ENCODE measurements at regions not wholly inside any gene's neighbourhood (a gene's known extent, or its start where the extent isn't known, plus 50 kb on each side); places are given as distances from the start of the nearest gene placed in this dataset.
"Not testable (repeated sequence)": the region's sequence is repeated elsewhere in the genome, so short reads cannot be mapped to it uniquely, and the experiment has no call there.

DNA sequence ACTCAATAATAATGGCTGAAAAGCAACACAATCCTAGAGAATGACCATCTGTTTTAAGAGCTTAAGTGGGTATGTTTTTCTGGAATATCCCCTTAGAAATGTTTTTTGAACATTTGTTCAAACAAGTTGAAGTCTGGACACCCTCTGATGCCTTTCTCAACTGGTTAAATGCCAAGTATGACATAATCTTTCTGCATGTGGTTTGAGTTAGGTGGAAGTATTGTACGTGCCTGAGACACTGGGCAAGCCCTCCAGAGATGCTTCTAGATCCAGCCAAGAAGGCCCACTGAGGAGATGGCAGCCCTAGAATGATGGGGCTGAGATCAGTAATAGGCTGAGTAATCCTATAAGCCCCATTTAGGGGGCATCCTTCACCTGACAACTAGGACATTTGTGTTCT, 493.1 kb downstream of the MAGEE1 start:
- H3K9me3 Mint-ChIP-seq, result no peaks in the 10 kb centered on the region
- H3K4me3 Mint-ChIP-seq, result no peak overlapping the region
- H3K36me3 Mint-ChIP-seq, result no peaks in the 10 kb centered on the region
- H3K27ac Mint-ChIP-seq, result no peak overlapping the region
- DNase-seq, result no peak
- no peaks in the 10 kb centered on the region for H3K4me1 Mint-ChIP-seq
- POLR2A ChIA-PET, result no interaction called here
- no peaks in the 10 kb centered on the region for H3K27me3 Mint-ChIP-seq
- ATAC-seq, result no peak

DNA sequence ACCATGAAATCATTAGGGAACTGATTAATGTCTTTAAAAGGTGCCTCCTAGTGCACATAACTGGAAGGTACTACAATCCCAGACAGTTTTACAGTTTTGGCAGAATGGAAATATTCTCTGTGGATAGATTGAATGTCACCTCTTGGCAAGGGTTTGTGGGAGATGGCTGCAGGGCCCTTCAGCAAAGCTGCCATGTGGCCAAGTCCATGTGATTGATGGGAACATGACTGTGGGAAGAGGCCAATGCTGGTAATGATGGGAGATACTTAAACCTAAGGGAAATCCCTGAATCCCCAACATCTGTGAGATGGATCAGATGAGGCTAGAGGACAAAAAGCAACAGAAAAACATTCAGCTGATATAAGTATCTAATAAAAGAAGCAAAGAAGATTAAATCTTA, 493.7 kb downstream of the MAGEE1 start:
- ATAC-seq (no peak), DNase-seq (no peak)
- H3K4me3 Mint-ChIP-seq, result no peak overlapping the region
- H3K27ac Mint-ChIP-seq, result no peak overlapping the region
- POLR2A ChIA-PET, result no interaction called here
- H3K4me1 Mint-ChIP-seq, result no peaks in the 10 kb centered on the region
- no peaks in the 10 kb centered on the region for H3K9me3 Mint-ChIP-seq
- H3K36me3 Mint-ChIP-seq, result no peaks in the 10 kb centered on the region
- no peaks in the 10 kb centered on the region for H3K27me3 Mint-ChIP-seq

DNA sequence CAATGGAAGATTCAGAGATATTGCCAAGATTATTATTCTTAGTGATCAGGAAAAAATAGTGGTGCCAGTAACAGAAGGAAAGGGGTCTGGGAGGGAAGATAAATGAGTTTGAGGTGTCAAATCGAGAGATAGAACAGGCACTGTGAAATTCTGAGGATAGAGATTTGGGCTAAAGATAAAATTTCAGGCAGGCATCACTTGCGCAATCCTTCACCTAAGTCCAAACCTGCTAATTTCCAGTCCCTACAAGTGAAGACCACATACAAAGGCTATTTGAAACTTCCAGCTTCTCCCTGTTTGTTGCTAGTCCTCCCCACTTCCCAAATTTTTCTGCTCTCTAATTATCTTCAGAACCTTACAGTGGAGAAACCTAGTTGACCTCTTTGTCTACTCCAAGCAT, 494.6 kb downstream of the MAGEE1 start:
- no peaks in the 10 kb centered on the region for H3K4me1 Mint-ChIP-seq
- H3K36me3 Mint-ChIP-seq, result no peaks in the 10 kb centered on the region
- peaks cover 0 to under 1% (median 0%) of the 10 kb centered on the region in 5 donors for H3K27me3 Mint-ChIP-seq
- POLR2A ChIA-PET, result no interaction called here
- no peak overlapping the region for H3K27ac Mint-ChIP-seq
- H3K4me3 Mint-ChIP-seq, result no peak overlapping the region
- peaks cover 0 to 4% (median 0%) of the 10 kb centered on the region in 9 donors for H3K9me3 Mint-ChIP-seq
- no peak for ATAC-seq
- DNase-seq, result no peak

DNA sequence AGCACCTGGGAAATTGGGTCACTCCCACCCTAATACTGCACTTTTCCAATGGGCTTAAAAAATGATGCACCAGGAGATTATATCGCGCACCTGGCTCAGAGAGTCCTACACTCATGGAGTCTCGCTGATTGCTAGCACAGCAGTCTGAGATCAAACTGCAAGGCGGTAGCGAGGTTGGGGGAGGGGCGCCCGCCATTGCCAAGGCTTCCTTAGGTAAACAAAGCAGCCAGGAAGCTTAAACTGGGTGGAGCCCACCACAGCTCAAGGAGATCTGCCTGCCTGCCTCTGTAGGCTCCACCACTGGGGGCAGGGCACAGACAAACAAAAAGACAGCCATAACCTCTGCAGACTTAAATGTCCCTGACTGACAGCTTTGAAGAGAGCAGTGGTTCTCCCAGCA, 497.1 kb downstream of the MAGEE1 start:
- H3K4me3 Mint-ChIP-seq, H3K27me3 Mint-ChIP-seq, DNase-seq, H3K27ac Mint-ChIP-seq, POLR2A ChIA-PET, H3K36me3 Mint-ChIP-seq, H3K9me3 Mint-ChIP-seq, H3K4me1 Mint-ChIP-seq, ATAC-seq: not testable (repeated sequence)

DNA sequence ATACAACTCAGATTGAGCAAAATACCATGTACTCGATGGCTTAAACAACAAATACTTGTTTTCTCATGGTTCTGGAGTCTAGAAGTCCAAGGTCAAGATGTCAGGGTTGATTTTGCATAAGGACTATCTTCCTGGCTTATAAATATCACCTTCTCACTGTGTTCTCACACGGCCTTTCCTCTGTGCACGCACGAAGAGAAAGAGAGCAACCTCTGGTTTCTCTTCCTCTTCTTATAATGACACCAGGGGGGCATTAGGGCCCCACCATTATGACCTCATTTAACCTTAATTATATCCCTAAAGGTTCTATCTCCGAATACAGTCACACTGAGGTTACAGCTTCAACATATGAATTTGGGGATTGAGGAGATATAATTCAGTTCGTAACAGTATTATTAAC, 504.0 kb downstream of the MAGEE1 start:
- Mint-ChIP-seq H3K4me1 (no peaks in the 10 kb centered on the region), H3K9me3 (peaks cover 0 to 11% (median 3%) of the 10 kb centered on the region in 9 donors)
- no peak for ATAC-seq

DNA sequence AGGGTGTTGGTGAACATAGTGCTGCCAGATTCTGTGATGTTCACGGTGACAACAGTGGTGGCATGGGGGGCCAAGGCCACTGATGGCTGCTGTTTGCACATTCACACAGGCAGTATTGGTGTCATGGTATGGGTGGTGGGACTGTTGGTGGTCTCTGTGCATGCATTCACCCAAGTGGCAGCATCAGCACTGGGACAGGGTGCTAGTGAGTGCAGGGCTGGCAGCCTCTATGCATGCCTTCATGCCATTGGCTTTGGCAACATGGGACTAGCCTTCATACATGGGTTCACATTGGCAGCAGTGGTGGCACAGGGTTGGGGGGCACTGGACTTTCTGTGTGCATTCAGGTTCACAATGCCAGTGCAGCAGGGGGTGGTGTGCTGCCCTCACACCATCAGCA, 489.7 kb upstream of the FGF16 start:
- H3K4me1 Mint-ChIP-seq, result no peaks in the 10 kb centered on the region
- no peaks in the 10 kb centered on the region for H3K27me3 Mint-ChIP-seq
- H3K4me3 Mint-ChIP-seq, result no peak overlapping the region
- H3K27ac Mint-ChIP-seq, result no peak overlapping the region
- POLR2A ChIA-PET, result no interaction called here
- H3K36me3 Mint-ChIP-seq, result no peaks in the 10 kb centered on the region
- ATAC-seq (no peak), DNase-seq (no peak)
- H3K9me3 Mint-ChIP-seq, result peaks cover 0 to 33% (median 8%) of the 10 kb centered on the region in 9 donors

More for the DNA sequence above, 504.0 kb downstream of the MAGEE1 start:
- POLR2A ChIA-PET, result no interaction called here
- Mint-ChIP-seq H3K4me3 (no peak overlapping the region), H3K27ac (no peak overlapping the region), H3K36me3 (no peaks in the 10 kb centered on the region), H3K27me3 (peaks cover 0 to 4% (median 0%) of the 10 kb centered on the region in 5 donors)
- no peak for DNase-seq

DNA sequence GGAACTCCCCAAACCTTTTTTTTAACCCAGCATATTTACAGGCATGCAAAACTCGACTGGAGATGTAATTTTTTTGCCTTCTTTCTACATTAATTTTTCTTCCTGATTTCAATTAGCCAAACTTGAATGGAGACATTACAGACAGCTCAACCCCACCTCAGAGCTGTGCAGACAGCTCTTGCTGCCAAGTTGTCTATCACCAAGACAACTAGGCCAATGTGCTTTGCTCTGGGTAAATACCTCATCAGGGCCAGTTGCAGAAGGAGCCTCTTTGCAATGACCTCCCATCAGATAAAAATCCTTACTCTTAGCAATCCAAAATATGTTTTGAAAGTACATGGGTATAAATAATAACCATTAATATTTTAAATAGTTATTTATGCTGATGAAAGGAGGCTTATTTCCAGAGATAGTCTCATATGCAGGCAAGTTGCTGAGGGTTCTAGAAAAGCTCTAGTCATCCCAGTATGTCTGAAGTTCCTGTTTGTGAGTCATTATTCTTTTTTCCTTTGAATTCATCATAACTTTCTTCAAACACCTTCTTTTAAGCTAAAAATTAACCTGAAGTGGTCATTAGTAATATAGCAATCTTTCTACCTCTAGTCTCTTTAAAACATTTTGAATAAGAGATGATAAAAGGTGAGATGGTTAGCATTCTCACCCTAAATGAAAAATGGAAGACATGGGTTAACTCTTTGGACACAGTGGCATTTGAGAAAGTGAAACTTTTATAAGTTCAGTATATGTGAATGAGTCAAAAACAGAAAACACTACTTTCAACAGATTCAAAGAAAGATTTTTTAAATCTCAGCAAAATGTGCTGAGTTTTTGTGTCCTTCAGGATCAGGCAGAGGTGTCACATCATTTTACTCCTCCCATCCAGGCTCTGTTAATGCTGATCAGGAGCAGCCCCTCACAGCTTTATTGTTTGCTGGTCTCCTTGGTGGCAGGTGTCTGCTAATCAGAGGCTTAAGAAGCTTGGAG, 475.5 kb upstream of the FGF16 start:
- Mint-ChIP-seq H3K27me3 (peaks cover 0 to 1% (median 0%) of the 10 kb centered on the region in 5 donors), H3K36me3 (no peaks in the 10 kb centered on the region), H3K27ac (no peak overlapping the region), H3K9me3 (peaks cover 0 to 2% (median 0%) of the 10 kb centered on the region in 9 donors), H3K4me1 (no peaks in the 10 kb centered on the region), H3K4me3 (no peak overlapping the region)
- POLR2A ChIA-PET, result no interaction called here
- DNase-seq, result no peak
- no peak for ATAC-seq

DNA sequence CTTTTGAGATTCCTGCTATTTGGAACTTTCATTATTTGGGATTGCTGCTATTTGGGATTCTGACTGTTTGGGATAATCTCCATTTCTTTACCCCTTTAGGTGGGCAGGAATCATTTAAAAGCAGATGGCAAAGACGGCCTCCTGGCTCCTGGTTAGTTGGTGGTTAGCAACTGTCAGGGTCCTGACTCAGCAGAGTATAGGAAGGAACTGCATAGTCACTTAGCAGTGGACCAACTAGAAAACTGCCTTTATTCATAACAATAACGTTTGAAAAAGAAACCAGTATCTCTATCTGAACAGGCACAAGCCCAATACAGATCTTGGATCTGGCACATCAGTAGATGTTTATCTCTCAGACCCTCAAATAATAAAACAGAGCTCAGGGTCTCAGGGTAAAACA, 469.7 kb upstream of the FGF16 start:
- DNase-seq, result no peak
- Mint-ChIP-seq H3K27ac (no peak overlapping the region), H3K9me3 (peaks cover 0 to 12% (median 0%) of the 10 kb centered on the region in 9 donors), H3K4me1 (no peaks in the 10 kb centered on the region), H3K27me3 (peaks cover 0 to 10% (median 0%) of the 10 kb centered on the region in 5 donors), H3K4me3 (no peak overlapping the region), H3K36me3 (no peaks in the 10 kb centered on the region)
- POLR2A ChIA-PET, result no interaction called here
- no peak for ATAC-seq

DNA sequence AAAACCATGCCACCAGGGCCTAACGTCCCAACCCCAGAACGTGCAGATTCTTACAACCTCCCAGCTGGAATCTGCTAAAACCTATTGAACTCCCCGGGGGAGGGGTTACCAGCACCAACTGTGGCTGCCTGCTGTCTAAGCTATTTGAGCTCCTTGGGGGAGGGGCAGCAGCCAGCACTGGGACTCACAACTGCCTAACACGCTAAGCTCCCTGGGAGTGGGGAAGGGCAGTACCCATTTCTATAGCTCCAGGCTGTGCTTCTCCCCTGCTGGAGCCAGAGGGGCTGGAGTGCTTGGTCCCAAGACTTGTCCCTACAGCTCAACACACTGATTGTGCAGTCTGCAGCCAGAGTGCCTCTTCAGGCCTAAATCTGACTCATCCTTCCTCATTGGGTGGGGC, 459.8 kb upstream of the FGF16 start:
- DNase-seq (no peak), ATAC-seq (no peak)
- no peaks in the 10 kb centered on the region for H3K4me1 Mint-ChIP-seq
- H3K27ac Mint-ChIP-seq, result no peak overlapping the region
- POLR2A ChIA-PET, result interaction anchor here (0.6 kb wide), 1 partner anchor 204 kb away, joined by 3 read pairs; no protein-coding TSS in a partner anchor
- peaks cover 0 to 11% (median 0%) of the 10 kb centered on the region in 3 donors for H3K36me3 Mint-ChIP-seq
- no peaks in the 10 kb centered on the region for H3K27me3 Mint-ChIP-seq
- H3K4me3 Mint-ChIP-seq, result no peak overlapping the region
- H3K9me3 Mint-ChIP-seq, result peaks cover 3 to 26% (median 16%) of the 10 kb centered on the region in 9 donors

DNA sequence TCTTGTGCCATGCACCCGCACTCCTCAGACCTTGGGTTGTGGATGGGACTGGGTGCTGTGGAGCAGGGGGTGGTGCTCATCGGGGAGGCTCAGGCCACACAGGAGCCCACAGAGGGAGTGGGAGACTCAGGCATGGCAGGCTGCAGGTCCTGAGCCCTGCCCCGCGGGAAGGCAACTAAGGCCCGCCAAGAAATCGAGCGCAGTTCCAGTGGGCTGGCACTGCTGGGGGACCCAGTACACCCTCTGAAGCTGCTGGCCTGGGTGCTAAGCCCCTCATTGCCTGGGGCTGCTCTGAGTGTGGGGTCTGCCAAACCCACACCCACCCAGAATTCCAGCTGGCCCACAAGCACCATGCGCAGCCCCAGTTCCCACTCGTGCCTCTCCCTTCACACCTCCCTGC, 450.5 kb upstream of the FGF16 start:
- H3K36me3 Mint-ChIP-seq, result no peaks in the 10 kb centered on the region
- POLR2A ChIA-PET, result no interaction called here
- DNase-seq (no peak), ATAC-seq (no peak)
- peaks cover 0 to 5% (median 0%) of the 10 kb centered on the region in 5 donors for H3K27me3 Mint-ChIP-seq
- no peak overlapping the region for H3K27ac Mint-ChIP-seq
- H3K4me3 Mint-ChIP-seq, result no peak overlapping the region
- H3K9me3 Mint-ChIP-seq, result peaks cover 0 to 16% (median 6%) of the 10 kb centered on the region in 9 donors
- H3K4me1 Mint-ChIP-seq, result no peaks in the 10 kb centered on the region

DNA sequence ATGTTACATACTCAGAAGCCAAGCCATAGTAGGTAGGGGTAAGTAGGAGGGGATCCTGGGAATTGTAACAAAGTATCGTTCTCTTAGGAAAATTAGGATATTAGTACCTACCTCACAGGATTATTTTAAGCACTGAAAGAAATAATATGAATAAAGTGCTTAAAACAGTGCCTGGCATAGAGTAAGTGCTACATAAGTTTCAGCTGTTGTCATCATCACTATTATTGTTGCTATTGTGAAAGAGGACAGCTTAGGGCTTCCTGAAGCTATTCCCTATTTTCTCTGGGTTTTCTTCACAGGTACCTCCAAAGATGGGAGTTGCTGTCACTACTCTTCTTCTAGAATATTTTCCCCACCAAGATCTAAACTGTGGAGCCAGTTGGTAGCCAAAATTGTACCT, 443.7 kb upstream of the FGF16 start:
- H3K4me3 Mint-ChIP-seq, result no peak overlapping the region
- POLR2A ChIA-PET, result no interaction called here
- H3K4me1 Mint-ChIP-seq, result peaks cover 0 to 12% (median 5%) of the 10 kb centered on the region in 4 donors

DNA sequence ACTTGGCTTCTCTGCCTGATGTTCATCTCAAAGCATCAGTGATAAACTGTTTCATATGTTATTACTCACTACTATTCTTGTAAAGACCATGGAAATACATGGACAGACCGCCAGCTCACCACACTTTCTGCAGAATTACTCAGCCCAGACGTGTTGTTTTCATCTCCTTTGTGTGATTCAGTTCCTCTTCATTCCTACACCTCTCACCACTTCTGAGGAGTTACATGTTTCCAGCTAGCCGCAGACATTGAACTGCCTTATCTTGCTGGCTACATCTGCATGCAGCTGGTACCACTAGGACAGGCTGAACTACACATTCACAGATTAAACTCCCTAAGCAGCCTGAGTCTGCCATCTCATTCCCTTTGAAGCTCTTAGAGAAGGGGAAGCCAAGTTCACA, 443.2 kb upstream of the FGF16 start:
- Mint-ChIP-seq H3K4me1 (peaks cover 0 to 12% (median 5%) of the 10 kb centered on the region in 4 donors), H3K27ac (no peak overlapping the region), H3K9me3 (peaks cover 0 to 2% (median 0%) of the 10 kb centered on the region in 9 donors), H3K4me3 (no peak overlapping the region), H3K36me3 (no peaks in the 10 kb centered on the region), H3K27me3 (peaks cover 0 to 3% (median 0%) of the 10 kb centered on the region in 5 donors)
- DNase-seq, result no peak
- POLR2A ChIA-PET, result no interaction called here
- ATAC-seq, result no peak

More for the DNA sequence above, 443.7 kb upstream of the FGF16 start:
- no peaks in the 10 kb centered on the region for H3K36me3 Mint-ChIP-seq
- peaks cover 0 to 2% (median 0%) of the 10 kb centered on the region in 9 donors for H3K9me3 Mint-ChIP-seq
- H3K27ac Mint-ChIP-seq, result no peak overlapping the region
- DNase-seq (no peak), ATAC-seq (no peak)
- peaks cover 0 to under 1% (median 0%) of the 10 kb centered on the region in 5 donors for H3K27me3 Mint-ChIP-seq

DNA sequence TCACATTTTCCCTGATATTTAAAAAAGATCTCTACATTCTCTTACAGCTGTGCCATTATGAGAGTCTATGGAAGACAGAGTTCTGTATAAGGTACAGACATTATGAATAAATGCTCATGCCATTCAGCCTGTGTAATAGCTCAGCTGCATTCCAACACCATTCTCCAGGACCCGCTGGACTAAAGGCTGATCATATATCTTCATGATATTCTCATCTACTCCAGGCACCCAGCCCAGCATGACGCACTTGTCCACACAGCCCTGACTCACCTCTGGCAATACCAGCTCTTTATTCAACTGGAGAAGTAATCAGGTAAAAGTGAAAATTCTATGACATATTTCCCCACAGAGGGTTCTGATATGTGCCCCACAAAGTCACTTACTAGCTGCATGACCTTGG, 437.5 kb upstream of the FGF16 start:
- H3K27me3 Mint-ChIP-seq, result peaks cover 0 to 3% (median 0%) of the 10 kb centered on the region in 5 donors
- no peak for DNase-seq
- H3K4me1 Mint-ChIP-seq, result peaks cover 0 to 3% (median under 1%) of the 10 kb centered on the region in 4 donors
- ATAC-seq, result no peak
- no peak overlapping the region for H3K27ac Mint-ChIP-seq
- no peak overlapping the region for H3K4me3 Mint-ChIP-seq
- no peaks in the 10 kb centered on the region for H3K9me3 Mint-ChIP-seq
- POLR2A ChIA-PET, result no interaction called here
- H3K36me3 Mint-ChIP-seq, result no peaks in the 10 kb centered on the region
